ENCODE measurements at regions not wholly inside any gene's neighbourhood (a gene's known extent, or its start where the extent isn't known, plus 50 kb on each side); places are given as distances from the start of the nearest gene placed in this dataset.

- no peak for DNase-seq (ENCODE audit: extremely low read depth, low read depth)
- no peak for TF ChIP-seq CTCF (IDR thresholded peaks at IDR 0.05; ENCODE audit: low read depth, low read length)
Measured at GRCh38 chr10:4343091-4343490, 482.9 kb upstream of the AKR1E2 start.

GRCh38 chr10:4338768-4339167, 487.2 kb upstream of the AKR1E2 start:
- no peak for DNase-seq (ENCODE audit: extremely low read depth, low read depth)
- TF ChIP-seq CTCF (IDR thresholded peaks at IDR 0.05; ENCODE audit: low read depth, low read length): no peak

GRCh38 chr10:4337563-4337962, 488.4 kb upstream of the AKR1E2 start:
- DNase-seq (ENCODE audit: extremely low read depth, low read depth): no peak
- TF ChIP-seq CTCF (IDR thresholded peaks at IDR 0.05; ENCODE audit: low read depth, low read length): no peak

GRCh38 chr10:4334871-4335270, 491.1 kb upstream of the AKR1E2 start:
- TF ChIP-seq CTCF (IDR thresholded peaks at IDR 0.05; ENCODE audit: low read depth, low read length): no peak
- DNase-seq (ENCODE audit: extremely low read depth, low read depth): no peak

- DNase-seq (ENCODE audit: extremely low read depth, low read depth): no peak
- TF ChIP-seq CTCF (IDR thresholded peaks at IDR 0.05; ENCODE audit: low read depth, low read length): no peak
Measured at GRCh38 chr10:4334015-4334414, 492.0 kb upstream of the AKR1E2 start.

GRCh38 chr10:4333459-4333894, 492.5 kb upstream of the AKR1E2 start:
- no peak for DNase-seq (ENCODE audit: extremely low read depth, low read depth)
- TF ChIP-seq CTCF (IDR thresholded peaks at IDR 0.05; ENCODE audit: low read depth, low read length): no peak

- no peak for DNase-seq (ENCODE audit: extremely low read depth, low read depth)
- TF ChIP-seq CTCF (IDR thresholded peaks at IDR 0.05; ENCODE audit: low read depth, low read length): no peak
Measured at GRCh38 chr10:4332764-4333458, 493.1 kb upstream of the AKR1E2 start.

Measured in AG09319 (cell line).